ENCODE measurements at regions not wholly inside any gene's neighbourhood (a gene's known extent, or its start where the extent isn't known, plus 50 kb on each side); places are given as distances from the start of the nearest gene placed in this dataset.

DNA sequence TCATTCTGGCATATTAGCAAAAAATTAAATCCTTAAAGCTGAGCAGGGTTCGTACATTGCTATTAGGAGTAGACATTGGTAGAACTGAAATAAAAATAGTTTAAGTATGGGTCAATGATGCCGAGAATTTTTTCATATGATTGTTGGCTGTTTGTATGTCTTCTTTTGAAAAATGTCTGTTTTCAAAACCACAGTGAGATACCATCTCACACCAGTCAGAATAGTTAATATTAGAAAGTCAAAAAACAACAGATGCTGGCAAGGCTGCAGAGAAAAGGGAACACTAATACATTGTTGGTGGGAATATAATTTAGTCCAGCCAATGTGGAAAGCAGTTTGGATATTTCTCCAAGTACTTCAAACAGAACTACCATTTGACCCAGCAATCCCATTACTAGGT, 410.8 kb upstream of the TRIB2 start:
- DNase-seq = no peak
- H3K27me3 ChIP-seq = no peaks in the 10 kb centered on the region
- TF ChIP-seq, protein P1, sequence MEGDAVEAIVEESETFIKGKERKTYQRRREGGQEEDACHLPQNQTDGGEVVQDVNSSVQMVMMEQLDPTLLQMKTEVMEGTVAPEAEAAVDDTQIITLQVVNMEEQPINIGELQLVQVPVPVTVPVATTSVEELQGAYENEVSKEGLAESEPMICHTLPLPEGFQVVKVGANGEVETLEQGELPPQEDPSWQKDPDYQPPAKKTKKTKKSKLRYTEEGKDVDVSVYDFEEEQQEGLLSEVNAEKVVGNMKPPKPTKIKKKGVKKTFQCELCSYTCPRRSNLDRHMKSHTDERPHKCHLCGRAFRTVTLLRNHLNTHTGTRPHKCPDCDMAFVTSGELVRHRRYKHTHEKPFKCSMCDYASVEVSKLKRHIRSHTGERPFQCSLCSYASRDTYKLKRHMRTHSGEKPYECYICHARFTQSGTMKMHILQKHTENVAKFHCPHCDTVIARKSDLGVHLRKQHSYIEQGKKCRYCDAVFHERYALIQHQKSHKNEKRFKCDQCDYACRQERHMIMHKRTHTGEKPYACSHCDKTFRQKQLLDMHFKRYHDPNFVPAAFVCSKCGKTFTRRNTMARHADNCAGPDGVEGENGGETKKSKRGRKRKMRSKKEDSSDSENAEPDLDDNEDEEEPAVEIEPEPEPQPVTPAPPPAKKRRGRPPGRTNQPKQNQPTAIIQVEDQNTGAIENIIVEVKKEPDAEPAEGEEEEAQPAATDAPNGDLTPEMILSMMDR (IDR thresholded peaks at IDR 0.05) = no peak
- TF ChIP-seq POLR2A (IDR thresholded peaks at IDR 0.05) = no peak
- H3K36me3 ChIP-seq (replicated peaks in 1 of 2) = no peaks in the 10 kb centered on the region
- no peak overlapping the region for H3K27ac ChIP-seq
- H3K4me3 ChIP-seq = no peak overlapping the region
- WGBS, 4 donors = 50 to 73% (median 73%) methylated on average over 2 of the region's 2 CpGs
- intact Hi-C loops (cut with DNase I) = no loop called here
- H3K9me3 ChIP-seq (replicated peaks in 1 of 3) = no peaks in the 10 kb centered on the region
- peaks cover 4 to 8% of the 10 kb centered on the region in 2 donors for H3K4me1 ChIP-seq (replicated peaks in 1 of 2)

DNA sequence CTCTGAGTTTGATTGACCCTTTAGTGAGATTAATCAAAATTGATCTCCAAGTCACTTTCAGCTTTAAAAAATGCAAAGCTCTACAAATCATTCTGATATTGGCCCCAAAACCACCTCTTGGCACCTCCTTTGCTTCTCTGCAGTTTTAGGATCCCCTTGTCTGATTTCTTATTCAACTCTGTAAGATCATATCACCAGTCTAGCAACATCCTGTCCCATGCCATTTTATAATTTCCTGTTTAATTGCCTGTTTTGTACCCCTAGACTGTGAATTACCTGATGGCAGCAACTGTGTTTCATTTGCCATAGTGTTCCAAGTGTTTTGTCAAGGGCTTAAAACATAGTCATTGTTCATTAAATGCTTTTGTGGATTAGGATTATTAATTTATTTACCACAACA, 406.3 kb upstream of the TRIB2 start:
- DNase-seq = no peak
- H3K9me3 ChIP-seq (replicated peaks in 1 of 3) = no peaks in the 10 kb centered on the region
- TF ChIP-seq, protein P1 (IDR thresholded peaks at IDR 0.05) = no peak
- no peak for TF ChIP-seq POLR2A (IDR thresholded peaks at IDR 0.05)
- no peaks in the 10 kb centered on the region for H3K27me3 ChIP-seq
- intact Hi-C loops (cut with DNase I) = no loop called here
- no peak overlapping the region for H3K27ac ChIP-seq
- no peaks in the 10 kb centered on the region for H3K36me3 ChIP-seq (replicated peaks in 1 of 2)
- no peaks in the 10 kb centered on the region for H3K4me1 ChIP-seq (replicated peaks in 1 of 2)
- H3K4me3 ChIP-seq = no peak overlapping the region

DNA sequence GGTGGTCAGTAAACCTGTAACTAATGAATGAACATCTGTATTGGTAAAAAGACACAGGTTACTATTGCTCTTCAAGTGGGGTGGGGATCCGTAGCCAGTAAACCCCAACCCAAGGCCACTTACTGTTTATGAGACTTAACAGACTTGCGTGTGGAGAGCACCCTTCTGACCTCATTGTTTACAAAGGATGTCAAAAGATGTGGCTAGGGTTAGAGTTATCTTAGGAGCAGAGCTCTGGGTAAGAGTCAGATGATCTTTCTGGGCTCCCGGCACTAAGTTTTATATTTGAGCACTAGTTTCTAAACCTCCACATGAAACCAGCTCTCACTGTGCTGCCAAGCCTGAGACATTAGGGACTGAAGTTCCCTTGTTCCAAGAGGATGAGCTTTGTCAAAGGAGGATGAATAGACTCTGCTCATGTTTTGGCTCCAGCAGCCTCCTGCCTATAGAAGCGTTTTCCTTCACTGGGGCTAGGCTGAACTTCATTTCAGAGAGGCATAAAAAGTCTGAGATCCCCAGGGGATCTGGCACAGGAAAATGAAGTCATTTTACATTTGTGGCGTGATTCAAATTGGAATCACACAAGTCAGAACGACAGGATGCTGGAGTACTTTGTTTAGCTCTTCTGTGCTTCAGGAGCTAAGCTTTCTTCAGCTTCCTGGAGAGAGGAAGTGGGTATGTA, 403.1 kb upstream of the TRIB2 start:
- H3K9me3 ChIP-seq (replicated peaks in 1 of 3) = no peaks in the 10 kb centered on the region
- no peak for TF ChIP-seq POLR2A (IDR thresholded peaks at IDR 0.05)
- TF ChIP-seq, protein P1 (IDR thresholded peaks at IDR 0.05) = no peak
- intact Hi-C loops (cut with DNase I) = no loop called here
- H3K4me1 ChIP-seq (replicated peaks in 1 of 2) = peaks cover 0 to 13% of the 10 kb centered on the region in 2 donors
- no peaks in the 10 kb centered on the region for H3K36me3 ChIP-seq (replicated peaks in 1 of 2)
- no peaks in the 10 kb centered on the region for H3K27me3 ChIP-seq
- 64 to 72% (median 67%) methylated on average over 6 of the region's 6 CpGs for WGBS, 4 donors
- H3K27ac ChIP-seq = no peak overlapping the region
- H3K4me3 ChIP-seq = no peak overlapping the region
- no peak for DNase-seq

DNA sequence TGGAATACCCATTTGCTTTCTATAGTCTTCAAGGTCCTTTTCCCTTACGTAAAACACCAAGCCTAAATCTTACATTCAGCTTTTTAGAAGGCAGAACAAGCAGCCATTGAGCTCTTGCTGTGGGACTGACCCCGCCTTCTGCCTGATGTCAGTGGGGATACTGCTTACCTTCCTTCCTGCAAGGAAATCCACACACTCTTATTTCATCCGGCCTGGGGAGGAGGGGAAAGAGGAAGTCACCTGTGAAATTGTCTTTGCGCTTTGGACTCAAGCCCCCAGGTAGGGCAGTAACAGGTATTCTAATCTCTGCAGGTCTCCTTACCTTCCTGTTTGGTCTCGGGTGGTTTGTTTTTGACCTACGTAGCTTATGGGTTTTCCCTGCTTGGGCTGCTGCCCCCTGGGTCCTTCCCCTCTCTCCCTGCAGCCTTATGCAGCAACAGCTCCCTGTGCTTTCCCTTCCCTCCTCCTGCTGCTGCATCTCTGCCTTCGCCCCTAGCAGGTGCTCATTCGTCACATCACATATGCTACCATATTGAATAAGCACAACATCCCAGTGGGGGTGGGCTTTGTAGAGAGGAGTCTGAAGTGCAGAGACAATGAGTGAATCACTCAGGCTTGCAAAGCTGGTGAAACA, 402.5 kb upstream of the TRIB2 start:
- Histone ChIP-seq H3K9me3 (replicated peaks in 1 of 3) (no peaks in the 10 kb centered on the region), H3K27me3 (no peaks in the 10 kb centered on the region), H3K27ac (no peak overlapping the region), H3K4me1 (replicated peaks in 1 of 2) (peaks cover 0 to 20% of the 10 kb centered on the region in 2 donors), H3K36me3 (replicated peaks in 1 of 2) (no peaks in the 10 kb centered on the region), H3K4me3 (no peak overlapping the region)
- intact Hi-C loops (cut with DNase I) = no loop called here
- DNase-seq = no peak
- no peak for TF ChIP-seq POLR2A (IDR thresholded peaks at IDR 0.05)
- TF ChIP-seq, protein P1 (IDR thresholded peaks at IDR 0.05) = no peak
- 83 to 93% (median 86%) methylated on average over 6 to 8 of the region's 8 CpGs for WGBS, 4 donors
